AG09319 (cell line): ENCODE measurements at regions not wholly inside any gene's neighbourhood (a gene's known extent, or its start where the extent isn't known, plus 50 kb on each side); places are given as distances from the start of the nearest gene placed in this dataset.

Source experiments
- DNase-seq: peaks from one replicate; pipeline ENCODE4 v3.0.0-alpha.2; 2010; ENCODE audit warnings: low read depth; ENCODE audit errors: extremely low read depth
- TF ChIP-seq, protein P1 (sequence below): IDR thresholded peaks from 2 replicates; pipeline ENCODE4 v1.5.1; 2011; ENCODE audit warnings: low read depth, mild to moderate bottlenecking, inconsistent platforms, low read length, moderate library complexity

DNA sequence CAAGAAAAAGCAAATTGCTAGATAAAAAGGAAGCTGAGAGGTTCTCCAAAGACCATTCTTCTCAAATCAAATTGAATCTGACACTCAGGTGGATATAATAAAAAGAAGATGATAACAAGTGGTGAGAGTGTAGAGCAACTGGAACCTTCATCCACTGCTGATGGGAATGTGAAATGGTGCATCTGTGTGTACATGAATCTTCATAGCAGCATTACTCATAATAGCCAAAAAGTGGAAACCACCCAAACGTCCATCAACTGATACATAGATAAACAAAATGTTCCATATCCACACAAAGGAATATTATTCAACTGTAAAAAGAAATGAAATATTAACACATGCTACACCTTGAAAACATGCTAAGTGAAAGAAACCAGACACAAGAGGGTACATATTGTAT lies 357.2 kb upstream of the EPHA4 start:
- TF ChIP-seq, protein P1, sequence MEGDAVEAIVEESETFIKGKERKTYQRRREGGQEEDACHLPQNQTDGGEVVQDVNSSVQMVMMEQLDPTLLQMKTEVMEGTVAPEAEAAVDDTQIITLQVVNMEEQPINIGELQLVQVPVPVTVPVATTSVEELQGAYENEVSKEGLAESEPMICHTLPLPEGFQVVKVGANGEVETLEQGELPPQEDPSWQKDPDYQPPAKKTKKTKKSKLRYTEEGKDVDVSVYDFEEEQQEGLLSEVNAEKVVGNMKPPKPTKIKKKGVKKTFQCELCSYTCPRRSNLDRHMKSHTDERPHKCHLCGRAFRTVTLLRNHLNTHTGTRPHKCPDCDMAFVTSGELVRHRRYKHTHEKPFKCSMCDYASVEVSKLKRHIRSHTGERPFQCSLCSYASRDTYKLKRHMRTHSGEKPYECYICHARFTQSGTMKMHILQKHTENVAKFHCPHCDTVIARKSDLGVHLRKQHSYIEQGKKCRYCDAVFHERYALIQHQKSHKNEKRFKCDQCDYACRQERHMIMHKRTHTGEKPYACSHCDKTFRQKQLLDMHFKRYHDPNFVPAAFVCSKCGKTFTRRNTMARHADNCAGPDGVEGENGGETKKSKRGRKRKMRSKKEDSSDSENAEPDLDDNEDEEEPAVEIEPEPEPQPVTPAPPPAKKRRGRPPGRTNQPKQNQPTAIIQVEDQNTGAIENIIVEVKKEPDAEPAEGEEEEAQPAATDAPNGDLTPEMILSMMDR = no peak
- DNase-seq = no peak

DNA sequence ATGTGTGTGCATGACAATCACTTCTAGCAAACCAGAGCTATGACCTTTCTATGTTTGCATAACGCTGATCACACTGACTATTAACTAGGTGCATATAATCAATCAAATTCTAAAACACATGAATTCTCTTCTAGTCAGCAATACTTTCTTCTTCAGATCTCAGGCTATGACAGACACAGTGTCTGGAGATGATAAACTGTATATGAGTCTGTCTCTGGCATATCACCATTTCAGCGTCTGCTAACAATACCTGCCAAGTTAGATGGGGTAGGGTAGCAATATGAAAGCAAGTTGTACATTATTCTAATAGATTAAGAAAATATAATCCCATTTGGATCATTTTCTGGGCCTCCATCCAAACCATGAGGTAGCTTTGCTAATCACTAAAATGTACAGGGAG lies 354.2 kb upstream of the EPHA4 start:
- TF ChIP-seq, protein P1 = no peak
- DNase-seq = no peak

DNA sequence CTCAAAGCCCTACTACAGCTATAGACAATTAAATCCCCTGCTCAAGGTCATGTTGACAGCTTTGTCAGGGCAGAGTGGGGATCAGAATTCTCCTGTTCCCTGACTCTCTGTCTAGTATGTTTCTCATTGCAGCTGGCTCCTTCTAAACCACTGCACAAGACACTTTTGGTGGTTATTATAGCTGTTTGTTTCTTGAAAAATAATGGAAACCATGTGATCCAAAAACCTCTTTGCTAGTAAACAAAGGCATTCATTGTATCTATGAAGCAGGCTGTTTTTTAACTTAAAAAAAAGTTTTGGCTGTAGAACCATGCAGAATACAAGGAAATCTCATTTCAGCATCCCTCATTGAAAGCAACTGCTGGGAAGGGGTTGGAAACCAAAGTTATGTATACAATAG lies 352.5 kb upstream of the EPHA4 start:
- DNase-seq = no peak
- TF ChIP-seq, protein P1 = no peak

DNA sequence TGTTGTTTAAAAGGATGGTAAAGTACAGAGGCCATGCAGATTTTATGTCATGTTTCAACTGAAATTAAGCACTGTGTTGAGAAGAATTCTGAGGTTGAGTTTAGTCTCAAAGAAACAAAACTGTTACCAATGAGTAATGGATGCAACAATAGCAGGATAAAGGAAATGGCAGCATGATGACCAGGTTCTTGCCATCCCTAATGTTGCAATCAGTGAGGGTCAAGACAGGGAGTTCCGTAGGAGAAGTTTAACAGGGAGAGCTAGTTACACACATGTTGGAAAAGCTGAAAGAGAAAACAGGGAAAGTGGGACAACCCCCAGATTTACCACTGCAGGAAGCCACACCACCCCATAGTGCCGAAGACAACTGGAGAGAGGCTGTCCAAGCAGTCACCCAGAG lies 343.8 kb upstream of the EPHA4 start:
- DNase-seq = no peak
- TF ChIP-seq, protein P1 = no peak

DNA sequence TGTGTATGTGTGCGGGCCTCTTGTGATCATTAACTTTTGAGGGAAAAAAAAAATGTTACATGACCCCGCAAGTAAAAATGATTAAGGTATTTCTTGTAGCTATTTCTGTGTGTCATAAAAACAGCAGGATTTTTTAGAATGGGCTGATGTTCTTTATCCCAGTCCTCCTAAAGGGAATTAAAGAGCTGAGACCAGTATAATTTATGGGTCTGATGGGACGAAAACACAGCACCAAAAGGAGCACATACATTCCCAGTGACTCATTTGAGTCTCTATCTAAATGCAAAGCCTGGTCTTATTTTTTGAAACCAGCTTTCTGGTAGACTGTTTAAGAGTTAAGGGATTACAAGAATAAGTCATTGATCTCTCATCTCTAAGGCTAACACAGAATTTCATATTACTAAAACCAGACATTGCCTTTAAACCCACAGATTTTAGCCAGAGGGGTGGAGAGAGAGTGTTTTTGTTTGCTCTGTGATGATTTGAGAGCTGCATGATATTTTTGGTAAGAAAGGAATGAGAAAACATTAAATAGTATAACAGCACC lies 342.3 kb upstream of the EPHA4 start:
- no peak for DNase-seq
- TF ChIP-seq, protein P1 = no peak

DNA sequence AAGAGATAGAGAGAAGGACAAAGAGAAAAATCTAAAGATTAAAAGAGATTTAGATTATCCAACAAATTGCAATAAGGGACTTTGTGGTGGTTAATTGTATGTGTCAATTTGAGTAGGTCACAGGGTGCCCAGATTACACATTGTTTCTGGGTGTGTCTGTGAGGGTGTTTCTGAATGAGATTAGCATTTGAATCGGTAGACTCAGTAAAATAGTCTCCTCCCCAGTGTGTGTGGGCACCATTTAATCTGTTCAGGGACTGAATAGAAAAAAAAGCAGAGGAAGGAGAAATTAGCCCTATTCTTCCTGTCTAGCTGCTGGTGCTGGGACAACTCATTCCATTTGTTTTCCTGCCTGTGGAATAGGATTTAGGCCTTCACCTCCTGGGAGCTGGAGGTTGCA lies 339.8 kb upstream of the EPHA4 start:
- DNase-seq = no peak
- TF ChIP-seq, protein P1 = no peak

DNA sequence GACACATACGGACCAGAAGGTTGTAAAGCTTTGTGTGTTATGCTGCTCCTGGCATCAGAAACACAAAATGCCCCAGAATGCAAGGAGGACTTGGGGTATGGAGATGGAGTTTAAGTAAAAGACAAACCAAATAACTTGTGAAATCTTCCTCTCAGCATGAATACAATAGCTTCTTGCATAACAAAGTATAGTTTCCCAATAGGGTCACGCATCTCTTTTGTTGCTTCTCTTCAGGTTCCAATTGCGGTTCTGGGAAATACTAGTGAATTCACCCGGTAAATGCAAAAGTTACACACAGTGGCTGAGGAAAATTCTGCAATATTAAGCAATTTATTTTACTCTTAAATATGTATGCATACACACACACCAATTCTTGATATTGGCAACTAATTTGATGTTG lies 339.2 kb upstream of the EPHA4 start:
- TF ChIP-seq, protein P1 = no peak
- DNase-seq = no peak
